Skeletal muscle tissue (tissue), 4 donors: ENCODE measurements at regions not wholly inside any gene's neighbourhood (a gene's known extent, or its start where the extent isn't known, plus 50 kb on each side); places are given as distances from the start of the nearest gene placed in this dataset. TPM values are rescaled to one million over a fixed set of nuclear protein-coding genes. Genes with fewer than 3 reads are reported as not detected.

ENCODE experiments used
- H3K27ac ChIP-seq: one replicate; pipeline ENCODE4 v1.7.0; 2013; ENCODE audit warnings: mild to moderate bottlenecking, low read depth, low read length, inconsistent platforms
- H3K27me3 ChIP-seq, 3 donors: one replicate each; pipeline ENCODE4 v1.7.0; 2013; ENCODE audit warnings: low read length in 3 of 3; ENCODE audit not compliant: control insufficient read depth in 3 of 3, insufficient read depth in 3 of 3
- H3K36me3 ChIP-seq, 3 donors: one replicate each; pipeline ENCODE4 v1.7.0; 2013; ENCODE audit warnings: low read length in 3 of 3; ENCODE audit not compliant: control insufficient read depth in 3 of 3, insufficient read depth in 3 of 3
- H3K4me1 ChIP-seq, 3 donors: one replicate each; pipeline ENCODE4 v1.7.0; 2013; ENCODE audit warnings: low read length in 3 of 3, mild to moderate bottlenecking in 3 of 3; ENCODE audit not compliant: control insufficient read depth in 3 of 3, insufficient read depth in 3 of 3
- H3K4me3 ChIP-seq, 3 donors: one replicate each; pipeline ENCODE4 v1.7.0; 2013; ENCODE audit warnings: low read length in 3 of 3
- H3K9ac ChIP-seq, 3 donors: one replicate each; pipeline ENCODE4 v1.7.0; 2013; ENCODE audit warnings: low read length in 3 of 3, mild to moderate bottlenecking in 3 of 3, moderate library complexity in 2 of 3, low read depth in 1 of 3
- H3K9me3 ChIP-seq, 3 donors: one replicate each; pipeline ENCODE4 v1.7.0; 2013; ENCODE audit warnings: low read length in 3 of 3; ENCODE audit not compliant: control insufficient read depth in 3 of 3
- small RNA-seq: library from RNA; depleted of rRNA; stranded (forward); fragments of <200 nt; gene quantifications from one replicate; pipeline ENCODE3, GENCODE V24; 2014
- donor health status: Osteomylitis.

- Histone ChIP-seq H3K4me3 (no peak overlapping the region), H3K27ac (no peak overlapping the region), H3K27me3 (no peaks in the 10 kb centered on the region), H3K4me1 (no peaks in the 10 kb centered on the region), H3K9ac (no peak overlapping the region), H3K9me3 (no peaks in the 10 kb centered on the region), H3K36me3 (no peaks in the 10 kb centered on the region)
Observed at GRCh38 chr14:71856199-71856919, 75.9 kb upstream of the RGS6 start.

GRCh38 chr14:71863049-71863448, 69.2 kb upstream of the RGS6 start:
- H3K36me3 ChIP-seq = no peaks in the 10 kb centered on the region
- no peaks in the 10 kb centered on the region for H3K27me3 ChIP-seq
- no peak overlapping the region for H3K27ac ChIP-seq
- no peak overlapping the region for H3K4me3 ChIP-seq
- no peaks in the 10 kb centered on the region for H3K4me1 ChIP-seq
- no peak overlapping the region for H3K9ac ChIP-seq
- no peaks in the 10 kb centered on the region for H3K9me3 ChIP-seq

GRCh38 chr14:71863766-71864165, 68.5 kb upstream of the RGS6 start:
- Histone ChIP-seq H3K9ac (no peak overlapping the region), H3K27me3 (no peaks in the 10 kb centered on the region), H3K4me3 (no peak overlapping the region), H3K27ac (no peak overlapping the region), H3K36me3 (no peaks in the 10 kb centered on the region), H3K9me3 (no peaks in the 10 kb centered on the region), H3K4me1 (no peaks in the 10 kb centered on the region)

Small RNA genes lying in the stretch of these regions (small RNA-seq; reads per million reads assigned to genes)
- gene RN7SL683P (not detected), gene SNORD56B (0.19 reads per million)
